IPS-18a (cell line): ENCODE measurements at regions not wholly inside any gene's neighbourhood (a gene's known extent, or its start where the extent isn't known, plus 50 kb on each side); places are given as distances from the start of the nearest gene placed in this dataset.

ENCODE experiments used
- H3K27ac ChIP-seq: one replicate; pipeline ENCODE4 v1.5.1; 2013; ENCODE audit warnings: low read length
- H3K27me3 ChIP-seq: one replicate; pipeline ENCODE4 v1.6.1; 2013; ENCODE audit warnings: mild to moderate bottlenecking, low read length; ENCODE audit not compliant: control insufficient read depth, insufficient read depth
- H3K36me3 ChIP-seq: one replicate; pipeline ENCODE4 v1.6.1; 2013; ENCODE audit warnings: low read depth, low read length; ENCODE audit not compliant: control insufficient read depth
- H3K4me1 ChIP-seq: one replicate; pipeline ENCODE4 v1.6.1; 2013; ENCODE audit warnings: low read depth, low read length; ENCODE audit not compliant: control insufficient read depth
- H3K4me3 ChIP-seq: one replicate; pipeline ENCODE4 v1.5.1; 2013; ENCODE audit warnings: low read length
- H3K9ac ChIP-seq: one replicate; pipeline ENCODE4 v1.6.1; 2013; ENCODE audit warnings: mild to moderate bottlenecking, low read length, moderate library complexity
- H3K9me3 ChIP-seq: one replicate; pipeline ENCODE4 v1.6.1; 2013; ENCODE audit warnings: low read depth, low read length; ENCODE audit not compliant: control insufficient read depth

DNA sequence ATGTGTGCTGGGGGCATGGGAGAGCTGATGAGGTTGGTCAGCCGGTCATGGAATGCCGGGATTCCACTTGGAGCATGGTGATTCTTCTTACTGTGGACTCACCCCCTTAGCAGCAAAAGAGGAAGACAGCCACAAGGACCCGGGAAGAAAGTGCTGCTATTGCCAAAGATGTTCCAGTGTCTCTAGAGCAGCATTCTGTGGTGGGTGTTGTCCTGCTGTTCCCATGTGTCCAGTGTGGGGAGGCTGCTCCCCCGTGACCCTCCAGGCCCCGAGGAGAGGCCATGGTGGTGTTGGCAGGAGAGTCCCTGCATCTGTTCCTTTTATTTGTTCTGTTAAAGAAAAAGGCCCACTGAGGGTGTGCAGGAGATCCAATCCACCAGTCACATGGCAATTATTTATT, 499.4 kb downstream of the RPS24 start:
- H3K9ac ChIP-seq, result no peak overlapping the region
- H3K4me3 ChIP-seq, result no peak overlapping the region
- no peaks in the 10 kb centered on the region for H3K9me3 ChIP-seq
- H3K27ac ChIP-seq, result no peak overlapping the region
- no peaks in the 10 kb centered on the region for H3K4me1 ChIP-seq
- H3K36me3 ChIP-seq, result no peaks in the 10 kb centered on the region
- H3K27me3 ChIP-seq, result no peaks in the 10 kb centered on the region

GRCh38 chr10:78533776-78534175, 500.1 kb downstream of the RPS24 start:
- H3K9me3 ChIP-seq, result no peaks in the 10 kb centered on the region
- no peak overlapping the region for H3K4me3 ChIP-seq
- no peak overlapping the region for H3K9ac ChIP-seq
- no peak overlapping the region for H3K27ac ChIP-seq
- H3K36me3 ChIP-seq, result no peaks in the 10 kb centered on the region
- H3K27me3 ChIP-seq, result no peaks in the 10 kb centered on the region
- H3K4me1 ChIP-seq, result no peaks in the 10 kb centered on the region

GRCh38 chr10:78535716-78536218, 502.1 kb downstream of the RPS24 start:
- Histone ChIP-seq H3K9me3 (no peaks in the 10 kb centered on the region), H3K4me1 (no peaks in the 10 kb centered on the region), H3K27me3 (no peaks in the 10 kb centered on the region), H3K27ac (no peak overlapping the region), H3K36me3 (no peaks in the 10 kb centered on the region), H3K9ac (no peak overlapping the region), H3K4me3 (no peak overlapping the region)

DNA sequence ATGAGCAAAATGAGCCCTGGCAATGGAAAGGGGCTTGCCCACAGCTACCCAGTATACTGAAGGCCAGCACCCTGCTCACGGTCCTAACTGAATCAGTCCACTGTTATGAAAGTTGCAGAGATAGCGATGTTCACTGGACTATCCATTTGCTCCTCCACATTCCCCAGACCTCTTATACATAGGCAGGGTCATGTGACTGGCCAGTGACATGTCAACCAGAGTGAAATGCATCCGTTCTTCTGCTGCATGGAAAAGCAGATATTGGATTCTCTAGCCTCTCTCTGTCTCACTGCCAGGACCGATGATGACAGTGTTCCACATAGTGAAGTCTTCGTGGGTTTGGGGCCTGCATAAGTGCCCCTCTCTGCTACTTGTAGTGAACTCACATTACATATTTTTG, 503.4 kb downstream of the RPS24 start:
- Histone ChIP-seq H3K4me1 (no peaks in the 10 kb centered on the region), H3K27me3 (no peaks in the 10 kb centered on the region), H3K36me3 (no peaks in the 10 kb centered on the region), H3K4me3 (no peak overlapping the region), H3K27ac (no peak overlapping the region), H3K9me3 (no peaks in the 10 kb centered on the region), H3K9ac (no peak overlapping the region)

GRCh38 chr10:78539247-78539766, 505.6 kb downstream of the RPS24 start:
- Histone ChIP-seq H3K4me3 (no peak overlapping the region), H3K4me1 (no peaks in the 10 kb centered on the region), H3K27ac (no peak overlapping the region), H3K9ac (no peak overlapping the region), H3K36me3 (no peaks in the 10 kb centered on the region), H3K27me3 (no peaks in the 10 kb centered on the region), H3K9me3 (no peaks in the 10 kb centered on the region)

DNA sequence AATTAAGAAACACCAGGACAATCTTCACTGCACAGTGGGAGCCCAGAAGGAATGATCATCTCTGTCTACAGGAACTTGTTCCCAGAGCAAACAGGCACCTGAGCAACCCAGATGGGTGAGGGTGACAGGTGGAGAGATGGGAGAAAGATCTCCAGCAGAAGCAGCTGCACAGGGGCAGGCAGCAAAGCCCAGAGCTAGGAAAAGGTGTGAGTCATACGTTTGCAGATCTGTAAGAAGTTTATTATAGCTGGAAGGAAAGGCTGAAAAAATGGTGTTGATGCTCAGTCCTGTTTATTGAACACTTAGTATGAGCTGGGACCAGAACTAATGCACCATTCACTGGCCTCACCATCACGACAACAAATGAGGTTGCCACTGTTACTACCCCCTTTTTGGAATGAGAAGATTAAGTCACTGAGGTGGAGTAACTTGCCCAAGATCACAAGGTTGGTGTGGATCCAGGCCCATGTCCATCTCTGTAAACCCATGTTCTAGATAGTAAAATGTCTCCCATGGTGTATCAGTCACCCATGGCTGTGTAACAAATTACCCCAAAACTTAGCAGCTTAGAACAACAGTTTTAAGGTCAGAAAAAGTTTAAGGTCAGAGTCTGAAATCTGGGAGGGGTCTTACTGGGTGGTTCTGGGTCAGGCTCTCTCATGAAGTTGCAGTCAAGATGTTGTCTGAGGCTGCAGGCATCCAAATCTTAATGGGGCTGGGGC, 506.9 kb downstream of the RPS24 start:
- H3K9ac ChIP-seq, result no peak overlapping the region
- H3K36me3 ChIP-seq, result no peaks in the 10 kb centered on the region
- H3K4me3 ChIP-seq, result no peak overlapping the region
- H3K27ac ChIP-seq, result no peak overlapping the region
- H3K27me3 ChIP-seq, result no peaks in the 10 kb centered on the region
- no peaks in the 10 kb centered on the region for H3K4me1 ChIP-seq
- no peaks in the 10 kb centered on the region for H3K9me3 ChIP-seq

DNA sequence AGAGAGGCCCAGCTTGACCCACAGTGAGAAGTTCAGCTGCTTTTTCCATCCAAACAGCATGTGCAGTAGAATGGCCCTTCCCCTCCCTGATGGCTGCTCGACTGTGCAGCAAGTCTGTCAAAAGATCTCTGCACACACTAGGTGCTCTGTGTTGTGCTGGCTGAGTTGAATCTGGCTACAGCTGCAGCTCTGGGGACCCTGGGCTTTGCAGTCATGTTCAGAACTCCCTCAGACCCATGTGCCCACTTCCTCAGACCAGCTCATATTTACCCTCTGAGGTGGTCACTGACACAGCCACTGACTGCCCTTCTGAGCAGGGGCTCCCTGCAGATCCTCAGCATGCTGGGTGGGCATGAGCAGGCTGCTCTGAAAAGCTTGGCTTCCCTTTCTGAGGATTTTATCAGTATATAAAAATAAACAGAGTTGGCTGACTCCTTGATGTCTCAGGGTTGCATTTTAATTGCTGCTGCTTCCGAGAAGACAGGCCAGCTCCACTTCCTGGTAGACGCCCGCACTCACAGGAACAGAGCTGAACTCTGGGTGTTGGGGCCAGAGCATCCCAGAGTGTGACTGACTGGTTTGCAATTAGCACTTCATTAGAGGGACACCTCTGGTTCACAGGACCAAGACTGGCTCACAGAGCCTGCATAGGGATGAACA, 507.9 kb downstream of the RPS24 start:
- Histone ChIP-seq H3K36me3 (no peaks in the 10 kb centered on the region), H3K4me3 (no peak overlapping the region), H3K27me3 (no peaks in the 10 kb centered on the region), H3K4me1 (no peaks in the 10 kb centered on the region), H3K9ac (no peak overlapping the region), H3K27ac (no peak overlapping the region), H3K9me3 (no peaks in the 10 kb centered on the region)

DNA sequence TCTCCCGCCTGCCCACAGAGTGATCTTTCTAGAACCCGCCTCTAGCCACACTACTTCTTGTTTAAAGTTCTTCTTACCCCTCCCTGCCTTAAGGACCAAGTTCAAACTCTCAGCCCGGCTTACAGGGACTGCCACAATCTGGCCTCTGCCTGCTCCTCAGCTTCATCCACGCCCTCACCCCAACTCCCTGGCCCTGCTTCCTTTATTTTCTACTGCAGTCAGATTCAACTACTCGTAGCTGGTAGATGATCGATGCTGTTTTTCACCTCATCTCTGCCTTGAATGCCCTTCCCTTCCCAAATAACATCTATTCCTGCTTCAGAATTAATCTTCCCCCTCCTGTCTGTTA, 508.5 kb downstream of the RPS24 start:
- H3K4me3 ChIP-seq, result no peak overlapping the region
- no peaks in the 10 kb centered on the region for H3K27me3 ChIP-seq
- H3K27ac ChIP-seq, result no peak overlapping the region
- no peaks in the 10 kb centered on the region for H3K9me3 ChIP-seq
- H3K9ac ChIP-seq, result no peak overlapping the region
- no peaks in the 10 kb centered on the region for H3K4me1 ChIP-seq
- H3K36me3 ChIP-seq, result no peaks in the 10 kb centered on the region

DNA sequence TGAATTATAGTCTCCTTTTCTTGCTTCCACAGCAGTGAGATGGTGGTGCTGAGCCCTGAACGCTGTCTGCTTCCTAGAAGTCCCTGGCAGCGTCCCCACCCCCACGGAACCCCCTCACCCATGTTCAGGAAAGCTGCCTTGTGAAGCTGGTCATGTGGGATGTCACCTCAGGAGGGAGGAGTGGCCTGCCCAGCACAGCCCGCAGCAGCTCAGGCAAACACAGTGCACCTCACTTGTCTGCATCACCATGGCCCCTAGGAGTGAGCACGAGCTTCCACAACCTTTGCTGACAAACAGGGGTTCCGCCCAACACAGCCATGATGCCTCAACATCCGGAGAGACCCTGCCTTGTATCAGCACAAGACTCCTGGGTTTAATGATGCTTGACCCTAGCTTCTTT, 508.9 kb downstream of the RPS24 start:
- Histone ChIP-seq H3K27me3 (no peaks in the 10 kb centered on the region), H3K27ac (no peak overlapping the region), H3K4me3 (no peak overlapping the region), H3K9me3 (no peaks in the 10 kb centered on the region), H3K9ac (no peak overlapping the region), H3K4me1 (no peaks in the 10 kb centered on the region), H3K36me3 (no peaks in the 10 kb centered on the region)

GRCh38 chr10:78543031-78543748, 509.5 kb downstream of the RPS24 start:
- Histone ChIP-seq H3K27ac (no peak overlapping the region), H3K27me3 (peaks cover under 1% of the 10 kb centered on the region), H3K9ac (no peak overlapping the region), H3K9me3 (no peaks in the 10 kb centered on the region), H3K4me3 (no peak overlapping the region), H3K36me3 (no peaks in the 10 kb centered on the region), H3K4me1 (no peaks in the 10 kb centered on the region)

DNA sequence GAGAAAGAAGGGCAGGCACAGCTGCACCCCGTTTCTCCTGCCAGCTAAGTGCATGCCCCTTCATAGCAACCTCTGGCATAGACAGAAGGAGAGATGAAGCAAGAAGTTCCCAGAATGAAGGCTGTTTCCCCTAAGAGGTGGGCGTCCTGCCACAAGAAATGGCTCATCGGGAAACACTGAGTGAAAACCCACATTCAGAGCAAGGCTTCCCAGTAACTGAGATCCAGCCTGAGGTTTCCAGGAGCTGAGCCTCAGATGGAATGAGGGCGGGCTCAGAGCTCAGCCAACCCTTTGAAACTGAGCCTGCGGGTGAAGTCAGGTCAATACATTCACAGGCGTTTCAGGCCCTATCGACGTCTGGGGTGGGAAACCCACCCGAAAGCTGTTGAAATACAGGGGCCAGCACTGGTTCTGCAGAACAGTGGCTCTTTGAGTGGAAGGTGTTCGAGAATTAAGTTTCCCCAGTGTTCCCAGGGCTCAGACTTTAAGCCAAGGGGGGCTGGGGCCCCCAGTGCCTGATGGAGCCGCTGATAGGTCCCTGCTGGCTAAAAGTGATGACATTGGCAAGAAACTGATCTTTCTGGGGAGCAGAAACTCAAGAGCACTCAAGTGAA, 510.2 kb downstream of the RPS24 start:
- Histone ChIP-seq H3K27me3 (peaks cover 7% of the 10 kb centered on the region), H3K4me3 (no peak overlapping the region), H3K9me3 (no peaks in the 10 kb centered on the region), H3K4me1 (no peaks in the 10 kb centered on the region), H3K36me3 (no peaks in the 10 kb centered on the region), H3K9ac (no peak overlapping the region), H3K27ac (no peak overlapping the region)
